HUES6 (cell line): ENCODE measurements at regions not wholly inside any gene's neighbourhood (a gene's known extent, or its start where the extent isn't known, plus 50 kb on each side); places are given as distances from the start of the nearest gene placed in this dataset.

Source experiments
- H3K27ac ChIP-seq: 2 replicates; pipeline ENCODE4 v1.7.0; 2013; ENCODE audit warnings: low read depth, mild to moderate bottlenecking, low read length, inconsistent platforms
- H3K27me3 ChIP-seq: 2 replicates; pipeline ENCODE4 v1.6.1; 2013; ENCODE audit warnings: low read length; ENCODE audit not compliant: control insufficient read depth, insufficient read depth
- H3K36me3 ChIP-seq: 2 replicates; pipeline ENCODE4 v1.6.1; 2013; ENCODE audit warnings: low read length; ENCODE audit not compliant: control insufficient read depth, insufficient read depth
- H3K4me1 ChIP-seq: 2 replicates; pipeline ENCODE4 v1.6.1; 2013; ENCODE audit warnings: low read length; ENCODE audit not compliant: control insufficient read depth, insufficient read depth
- H3K4me3 ChIP-seq: 2 replicates; pipeline ENCODE4 v1.5.1; 2013; ENCODE audit warnings: low read depth, low read length
- H3K9ac ChIP-seq: one replicate; pipeline ENCODE4 v1.6.1; 2013; ENCODE audit warnings: mild to moderate bottlenecking, low read length
- H3K9me3 ChIP-seq: 2 replicates; pipeline ENCODE4 v1.6.1; 2013; ENCODE audit warnings: low read depth, low read length; ENCODE audit not compliant: control insufficient read depth, insufficient read depth

- no peaks in the 10 kb centered on the region for H3K36me3 ChIP-seq
- no peaks in the 10 kb centered on the region for H3K9me3 ChIP-seq
- no peaks in the 10 kb centered on the region for H3K4me1 ChIP-seq
- no peak overlapping the region for H3K9ac ChIP-seq
- no peaks in the 10 kb centered on the region for H3K27me3 ChIP-seq
- H3K27ac ChIP-seq, result no peak overlapping the region
- no peak overlapping the region for H3K4me3 ChIP-seq
These were observed 161.7 kb upstream of the C1orf87 start for GRCh38 chr1:60235275-60235674.

DNA sequence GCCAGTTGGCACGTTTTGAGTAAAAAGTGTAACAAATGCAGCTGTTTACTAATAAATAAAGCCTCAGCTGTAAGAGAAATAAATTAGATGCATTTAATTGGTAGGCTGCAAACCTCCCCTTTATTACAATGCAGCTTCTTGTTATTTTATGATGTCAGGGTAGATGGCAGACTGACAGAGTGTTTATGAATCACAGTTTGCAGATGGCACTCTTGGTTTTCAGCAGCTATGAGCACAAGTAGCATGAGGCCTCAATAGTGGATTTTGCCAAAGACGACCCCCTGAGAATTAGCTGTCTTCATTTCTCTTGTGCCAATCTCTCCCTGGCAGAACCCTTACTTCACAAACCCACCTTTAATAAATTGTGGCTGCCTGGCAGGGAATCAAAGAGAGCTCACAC lies 161.2 kb upstream of the C1orf87 start:
- Histone ChIP-seq H3K27ac (no peak overlapping the region), H3K36me3 (no peaks in the 10 kb centered on the region)

GRCh38 chr1:60229821-60230220 lies 156.3 kb upstream of the C1orf87 start:
- no peak overlapping the region for H3K9ac ChIP-seq
- no peaks in the 10 kb centered on the region for H3K4me1 ChIP-seq
- no peaks in the 10 kb centered on the region for H3K9me3 ChIP-seq
- no peak overlapping the region for H3K4me3 ChIP-seq
- no peak overlapping the region for H3K27ac ChIP-seq
- no peaks in the 10 kb centered on the region for H3K36me3 ChIP-seq
- no peaks in the 10 kb centered on the region for H3K27me3 ChIP-seq

More for the DNA sequence above, 161.2 kb upstream of the C1orf87 start:
- H3K4me1 ChIP-seq, result no peaks in the 10 kb centered on the region
- no peak overlapping the region for H3K4me3 ChIP-seq
- no peak overlapping the region for H3K9ac ChIP-seq
- no peaks in the 10 kb centered on the region for H3K27me3 ChIP-seq
- H3K9me3 ChIP-seq, result no peaks in the 10 kb centered on the region

GRCh38 chr1:60228041-60228491 lies 154.5 kb upstream of the C1orf87 start:
- Histone ChIP-seq H3K36me3 (no peaks in the 10 kb centered on the region), H3K9ac (no peak overlapping the region), H3K4me3 (no peak overlapping the region), H3K4me1 (no peaks in the 10 kb centered on the region), H3K9me3 (no peaks in the 10 kb centered on the region), H3K27me3 (no peaks in the 10 kb centered on the region), H3K27ac (no peak overlapping the region)

DNA sequence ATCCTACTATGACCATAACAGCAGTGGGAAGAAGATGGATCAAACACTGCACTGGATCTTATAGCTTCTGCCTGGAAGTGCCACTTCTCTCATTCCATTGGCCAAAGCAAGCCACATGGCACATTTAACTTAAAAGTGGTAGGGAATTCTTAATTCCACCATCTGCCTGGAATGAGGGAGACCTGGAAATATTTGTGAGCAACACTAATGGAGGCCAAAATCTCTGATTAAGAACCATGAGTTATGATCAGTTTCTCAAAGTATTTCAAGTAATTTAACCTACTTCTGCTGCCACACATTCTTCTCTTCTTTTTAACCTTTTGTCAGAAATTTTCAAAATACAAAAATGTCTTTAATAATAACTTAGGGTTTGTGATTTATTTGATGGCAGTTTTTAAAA lies 154.0 kb upstream of the C1orf87 start:
- H3K27me3 ChIP-seq, result no peaks in the 10 kb centered on the region
- H3K4me3 ChIP-seq, result no peak overlapping the region
- H3K36me3 ChIP-seq, result no peaks in the 10 kb centered on the region
- H3K9me3 ChIP-seq, result no peaks in the 10 kb centered on the region
- no peaks in the 10 kb centered on the region for H3K4me1 ChIP-seq
- no peak overlapping the region for H3K9ac ChIP-seq
- H3K27ac ChIP-seq, result no peak overlapping the region

GRCh38 chr1:60225486-60225885 lies 151.9 kb upstream of the C1orf87 start:
- Histone ChIP-seq H3K9ac (no peak overlapping the region), H3K4me1 (no peaks in the 10 kb centered on the region), H3K9me3 (no peaks in the 10 kb centered on the region), H3K36me3 (no peaks in the 10 kb centered on the region), H3K27ac (no peak overlapping the region), H3K4me3 (no peak overlapping the region), H3K27me3 (no peaks in the 10 kb centered on the region)

GRCh38 chr1:60224523-60224922 lies 151.0 kb upstream of the C1orf87 start:
- Histone ChIP-seq H3K4me1 (no peaks in the 10 kb centered on the region), H3K9ac (no peak overlapping the region), H3K27ac (no peak overlapping the region), H3K36me3 (no peaks in the 10 kb centered on the region), H3K27me3 (no peaks in the 10 kb centered on the region), H3K9me3 (no peaks in the 10 kb centered on the region), H3K4me3 (no peak overlapping the region)

- H3K27me3 ChIP-seq, result no peaks in the 10 kb centered on the region
- no peaks in the 10 kb centered on the region for H3K36me3 ChIP-seq
- H3K27ac ChIP-seq, result no peak overlapping the region
These were observed 149.6 kb upstream of the C1orf87 start for GRCh38 chr1:60223158-60223557.

GRCh38 chr1:60222360-60223115 lies 149.0 kb upstream of the C1orf87 start:
- Histone ChIP-seq H3K9me3 (no peaks in the 10 kb centered on the region), H3K27me3 (no peaks in the 10 kb centered on the region), H3K9ac (no peak overlapping the region), H3K4me1 (no peaks in the 10 kb centered on the region), H3K27ac (no peak overlapping the region), H3K4me3 (no peak overlapping the region), H3K36me3 (no peaks in the 10 kb centered on the region)

More at GRCh38 chr1:60223158-60223557, 149.6 kb upstream of the C1orf87 start:
- Histone ChIP-seq H3K4me3 (no peak overlapping the region), H3K9ac (no peak overlapping the region), H3K4me1 (no peaks in the 10 kb centered on the region), H3K9me3 (no peaks in the 10 kb centered on the region)

- Histone ChIP-seq H3K4me3 (no peak overlapping the region), H3K27ac (no peak overlapping the region), H3K9ac (no peak overlapping the region), H3K36me3 (no peaks in the 10 kb centered on the region), H3K27me3 (no peaks in the 10 kb centered on the region), H3K9me3 (no peaks in the 10 kb centered on the region), H3K4me1 (no peaks in the 10 kb centered on the region)
These were observed 139.7 kb upstream of the C1orf87 start for GRCh38 chr1:60213253-60213652.

DNA sequence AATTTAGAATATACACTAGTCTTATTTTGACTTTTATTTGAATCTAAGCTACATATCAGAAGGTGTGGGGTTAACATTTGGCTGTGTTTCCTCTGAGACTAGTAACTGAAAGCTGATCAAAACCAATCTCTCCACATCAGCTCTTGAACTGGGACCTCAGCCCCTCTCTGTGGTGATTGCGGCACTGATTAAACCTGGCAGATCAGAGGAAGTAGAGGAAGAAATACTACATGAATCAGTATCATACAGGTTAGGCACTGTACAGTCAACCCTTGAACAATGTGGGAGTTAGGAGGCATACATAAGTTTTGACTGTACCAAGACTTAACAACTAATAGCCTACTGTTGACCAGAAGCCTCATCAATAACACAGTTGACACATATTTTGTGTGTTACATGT lies 122.5 kb upstream of the C1orf87 start:
- H3K9me3 ChIP-seq, result no peaks in the 10 kb centered on the region
- H3K36me3 ChIP-seq, result no peaks in the 10 kb centered on the region
- no peak overlapping the region for H3K4me3 ChIP-seq
- H3K27ac ChIP-seq, result no peak overlapping the region
- H3K4me1 ChIP-seq, result no peaks in the 10 kb centered on the region
- no peak overlapping the region for H3K9ac ChIP-seq
- no peaks in the 10 kb centered on the region; the same call in 1 of the 2 replicates for H3K27me3 ChIP-seq
